Stimulated activated CD4-positive, alpha-beta T cell treated with anti-CD3 and anti-CD28 coated beads, Interleukin-4, amount 100 ng/mL, for 48 hours (primary cell): ENCODE measurements at regions not wholly inside any gene's neighbourhood (a gene's known extent, or its start where the extent isn't known, plus 50 kb on each side); places are given as distances from the start of the nearest gene placed in this dataset.

Source experiments
- DNase-seq, 2 donors: peaks; one replicate each; pipeline ENCODE4 v3.0.0-alpha.2; 2020; ENCODE audit warnings: low read depth in 2 of 2

GRCh38 chr15:39204031-39204430 is 376.8 kb upstream of the THBS1 start:
- no peak for DNase-seq

GRCh38 chr15:39205081-39205480 is 375.8 kb upstream of the THBS1 start:
- no peak for DNase-seq

- DNase-seq, result no peak
Observed at GRCh38 chr15:39205506-39206371, 375.1 kb upstream of the THBS1 start.

- no peak for DNase-seq
Observed at GRCh38 chr15:39207532-39208115, 373.3 kb upstream of the THBS1 start.

- no peak for DNase-seq
Observed at GRCh38 chr15:39208187-39208586, 372.7 kb upstream of the THBS1 start.

- DNase-seq, result no peak
Observed at GRCh38 chr15:39209548-39210211, 371.2 kb upstream of the THBS1 start.

GRCh38 chr15:39211108-39211979 is 369.5 kb upstream of the THBS1 start:
- DNase-seq, result no peak

- no peak for DNase-seq
Observed at GRCh38 chr15:39213385-39213840, 367.5 kb upstream of the THBS1 start.

- DNase-seq, result no peak
Observed at GRCh38 chr15:39215015-39215414, 365.9 kb upstream of the THBS1 start.

GRCh38 chr15:39216816-39217215 is 364.1 kb upstream of the THBS1 start:
- no peak for DNase-seq

GRCh38 chr15:39219608-39220007 is 361.3 kb upstream of the THBS1 start:
- DNase-seq, result no peak

- no peak for DNase-seq
Observed at GRCh38 chr15:39226169-39226937, 354.5 kb upstream of the THBS1 start.

- DNase-seq, result no peak
Observed at GRCh38 chr15:39227001-39227400, 353.9 kb upstream of the THBS1 start.

GRCh38 chr15:39228889-39229288 is 352.0 kb upstream of the THBS1 start:
- no peak for DNase-seq

GRCh38 chr15:39230205-39230907 is 350.5 kb upstream of the THBS1 start:
- DNase-seq, result no peak

GRCh38 chr15:39230908-39231285 is 350.0 kb upstream of the THBS1 start:
- DNase-seq, result no peak

GRCh38 chr15:39232512-39232911 is 348.4 kb upstream of the THBS1 start:
- DNase-seq, result no peak

GRCh38 chr15:39235084-39235795 is 345.6 kb upstream of the THBS1 start:
- DNase-seq, result no peak

- no peak for DNase-seq
Observed at GRCh38 chr15:39236375-39236774, 344.5 kb upstream of the THBS1 start.

GRCh38 chr15:39238443-39238842 is 342.4 kb upstream of the THBS1 start:
- DNase-seq, result no peak
